AG04450 (cell line): ENCODE measurements at regions not wholly inside any gene's neighbourhood (a gene's known extent, or its start where the extent isn't known, plus 50 kb on each side); places are given as distances from the start of the nearest gene placed in this dataset.

ENCODE experiments used
- CTCF ChIA-PET: fragments of 300-600, 350-600 bp; formaldehyde crosslinking; extraction: SDS; loops from one replicate; lab custom pipeline; 2022; ENCODE audit warnings: antibody characterized with exemption, inconsistent platforms; lab: Charles Lee
- POLR2A ChIA-PET: fragments of 350-600 bp; formaldehyde crosslinking; extraction: SDS; loops from one replicate; lab custom pipeline; 2021; ENCODE audit warnings: antibody characterized with exemption, inconsistent platforms; lab: Yijun Ruan, JAX
- DNase-seq: peaks from one replicate; pipeline ENCODE4 v3.0.0-alpha.2; 2011; ENCODE audit warnings: low read depth, low spot score
- H3K27ac ChIP-seq: one replicate; pipeline ENCODE4 v1.5.1; 2012; ENCODE audit warnings: low read depth, low read length, control low read depth
- H3K27me3 ChIP-seq: one replicate; pipeline ENCODE4 v1.6.0; 2012; ENCODE audit warnings: low read length; ENCODE audit not compliant: control insufficient read depth, insufficient read depth
- H3K4me3 ChIP-seq: 2 replicates; pipeline ENCODE4 v1.5.1; 2011; ENCODE audit warnings: mild to moderate bottlenecking, low read depth, low read length, control low read depth
- H3K9me3 ChIP-seq: 2 replicates; pipeline ENCODE4 v1.5.1; 2012; ENCODE audit warnings: low read length; ENCODE audit not compliant: control insufficient read depth, insufficient read depth
- CTCF ChIP-seq: IDR thresholded peaks from 2 replicates; pipeline ENCODE4 v1.5.1; 2011; ENCODE audit warnings: low read depth, low read length, control low read depth, inconsistent platforms

GRCh38 chr13:103195762-103196161 is 129.5 kb upstream of the SLC10A2 start:
- DNase-seq: no peak
- Histone ChIP-seq H3K27ac (no peak overlapping the region), H3K9me3 (no peaks in the 10 kb centered on the region), H3K4me3 (no peak overlapping the region), H3K27me3 (no peaks in the 10 kb centered on the region)
- ChIA-PET CTCF (no interaction called here), POLR2A (no interaction called here)
- no peak for TF ChIP-seq CTCF

- ChIA-PET POLR2A (no interaction called here), CTCF (no interaction called here)
- no peak for DNase-seq
- H3K4me3 ChIP-seq: no peak overlapping the region
- TF ChIP-seq CTCF: no peak
- no peaks in the 10 kb centered on the region for H3K9me3 ChIP-seq
- H3K27ac ChIP-seq: no peak overlapping the region
- no peaks in the 10 kb centered on the region for H3K27me3 ChIP-seq
Observed at GRCh38 chr13:103194871-103195270, 128.7 kb upstream of the SLC10A2 start.

GRCh38 chr13:103192511-103193135 is 126.4 kb upstream of the SLC10A2 start:
- no peaks in the 10 kb centered on the region for H3K27me3 ChIP-seq
- no peak overlapping the region for H3K27ac ChIP-seq
- ChIA-PET CTCF (interaction anchor here (0.6 kb wide), 1 partner anchor 108 kb away, joined by 3 read pairs; no protein-coding TSS in a partner anchor), POLR2A (no interaction called here)
- no peak overlapping the region for H3K4me3 ChIP-seq
- no peaks in the 10 kb centered on the region; the same call in 1 of the 2 replicates for H3K9me3 ChIP-seq
- no peak for DNase-seq
- TF ChIP-seq CTCF: no peak

GRCh38 chr13:103190841-103191240 is 124.6 kb upstream of the SLC10A2 start:
- CTCF ChIA-PET: no interaction called here
- no peak overlapping the region for H3K4me3 ChIP-seq
- POLR2A ChIA-PET: no interaction called here
- H3K27me3 ChIP-seq: no peaks in the 10 kb centered on the region
- no peaks in the 10 kb centered on the region; the same call in 1 of the 2 replicates for H3K9me3 ChIP-seq
- DNase-seq: no peak
- H3K27ac ChIP-seq: no peak overlapping the region
- no peak for TF ChIP-seq CTCF

- no peak for DNase-seq
- H3K4me3 ChIP-seq: no peak overlapping the region
Observed at GRCh38 chr13:103188713-103189326, 122.6 kb upstream of the SLC10A2 start.

More at GRCh38 chr13:103188713-103189326, 122.6 kb upstream of the SLC10A2 start:
- Histone ChIP-seq H3K27ac (no peak overlapping the region), H3K27me3 (no peaks in the 10 kb centered on the region), H3K9me3 (no peaks in the 10 kb centered on the region; the same call in 1 of the 2 replicates)
- ChIA-PET CTCF (no interaction called here), POLR2A (no interaction called here)
- peak; percentile 32 for TF ChIP-seq CTCF
